Cerebellar nuclear complex (tissue), 1 donor: ENCODE measurements at regions not wholly inside any gene's neighbourhood (a gene's known extent, or its start where the extent isn't known, plus 50 kb on each side); places are given as distances from the start of the nearest gene placed in this dataset.
"Not testable (repeated sequence)": the region's sequence is repeated elsewhere in the genome, so short reads cannot be mapped to it uniquely, and the experiment has no call there.

Experiments
- DNase-seq, 2 experiments: peaks; one replicate each; lab custom pipeline; 2025; lab: John Stamatoyannopoulos, UW

DNA sequence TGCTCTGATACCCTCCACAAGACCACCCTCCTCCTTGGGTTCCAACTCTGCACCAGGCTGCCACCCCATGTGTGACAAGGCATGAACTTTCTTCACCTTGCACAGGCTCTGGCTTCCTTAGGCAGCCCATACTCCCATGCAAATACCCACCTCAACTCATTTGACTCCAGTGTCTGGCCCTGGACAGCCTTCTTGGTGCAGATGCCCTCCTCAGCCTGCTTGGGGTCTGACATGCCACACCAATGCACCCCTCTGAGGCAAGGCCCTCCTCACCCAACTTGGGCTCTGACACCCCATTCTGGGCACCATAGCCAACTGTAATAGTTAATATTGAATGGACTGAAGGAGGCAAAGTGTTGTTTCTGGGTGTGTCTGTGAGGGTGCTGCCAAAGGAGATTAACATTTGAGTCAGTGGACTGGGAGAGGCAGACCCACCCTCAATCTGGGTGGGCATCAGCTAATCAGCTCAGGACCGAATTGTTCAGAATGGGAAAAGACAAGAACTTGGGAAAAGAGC lies 115.0 kb upstream of the EPB41L4A start:
- no peak for DNase-seq

DNA sequence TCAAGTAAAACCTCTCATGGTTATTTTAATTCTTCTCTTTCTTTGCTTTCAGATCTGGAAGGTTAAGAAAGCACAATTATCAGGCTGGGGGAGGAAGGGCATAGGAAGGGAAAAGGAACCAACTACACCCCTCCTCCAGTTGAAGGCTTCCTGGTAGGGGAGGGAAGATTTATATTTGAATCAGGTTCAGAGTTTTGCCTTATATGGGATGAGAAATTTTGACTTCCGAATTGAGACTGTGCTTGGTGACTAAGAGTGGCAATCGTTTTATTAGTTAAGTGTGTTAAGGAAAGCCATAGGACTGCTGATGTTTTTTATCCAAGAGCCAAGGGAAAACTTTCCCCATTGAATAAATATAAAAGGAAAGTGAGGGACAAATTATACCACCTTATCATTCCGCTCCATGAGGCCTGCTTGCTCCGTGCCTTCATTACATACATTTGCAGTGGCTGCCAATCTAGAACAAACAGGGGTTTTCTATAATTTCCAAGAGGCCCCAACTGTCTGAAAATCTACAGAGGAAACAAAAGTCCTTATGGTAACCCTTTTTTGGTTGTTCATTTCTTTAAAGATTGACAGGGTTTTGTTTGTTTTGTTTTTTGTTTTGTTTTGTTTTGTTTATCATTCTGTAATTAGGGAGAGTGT lies 115.7 kb upstream of the EPB41L4A start:
- no peak for DNase-seq

DNA sequence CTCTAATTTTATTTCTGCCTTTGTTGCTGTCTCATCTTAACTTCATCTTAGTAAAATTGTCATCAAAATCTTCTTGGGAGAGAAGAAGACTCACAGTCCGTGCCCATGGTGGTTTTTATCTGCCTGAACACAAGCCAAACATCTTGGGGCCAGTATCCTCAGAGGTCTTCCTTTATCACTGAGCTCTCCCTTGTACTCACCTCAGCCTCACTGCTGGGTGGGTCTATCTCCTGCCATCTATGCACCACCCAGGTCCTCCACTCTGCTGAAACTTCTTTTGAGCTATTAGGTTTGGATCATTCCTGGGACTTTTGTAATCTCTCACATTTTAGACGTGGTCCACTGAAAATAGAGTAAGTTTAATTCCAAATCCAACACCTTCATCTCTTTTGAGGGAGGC lies 116.3 kb upstream of the EPB41L4A start:
- DNase-seq = no peak

DNA sequence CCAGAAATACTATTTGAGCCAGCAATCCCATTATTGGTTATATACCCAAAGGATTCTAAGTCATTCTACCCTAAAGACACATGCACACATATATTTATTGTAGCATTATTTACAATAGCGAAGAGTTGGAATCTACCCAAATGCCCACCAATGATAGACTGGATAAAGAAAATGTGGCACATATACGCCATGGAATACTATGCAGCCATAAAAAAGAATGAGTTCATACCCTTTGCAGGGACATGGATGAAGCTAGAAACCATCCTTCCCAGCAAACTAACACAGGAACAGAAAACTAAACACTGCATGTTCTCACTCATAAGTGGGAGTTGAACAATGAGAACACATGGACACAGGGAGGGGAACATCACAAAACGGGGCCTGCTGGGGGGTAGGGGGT lies 125.5 kb upstream of the EPB41L4A start:
- DNase-seq = not testable (repeated sequence)

DNA sequence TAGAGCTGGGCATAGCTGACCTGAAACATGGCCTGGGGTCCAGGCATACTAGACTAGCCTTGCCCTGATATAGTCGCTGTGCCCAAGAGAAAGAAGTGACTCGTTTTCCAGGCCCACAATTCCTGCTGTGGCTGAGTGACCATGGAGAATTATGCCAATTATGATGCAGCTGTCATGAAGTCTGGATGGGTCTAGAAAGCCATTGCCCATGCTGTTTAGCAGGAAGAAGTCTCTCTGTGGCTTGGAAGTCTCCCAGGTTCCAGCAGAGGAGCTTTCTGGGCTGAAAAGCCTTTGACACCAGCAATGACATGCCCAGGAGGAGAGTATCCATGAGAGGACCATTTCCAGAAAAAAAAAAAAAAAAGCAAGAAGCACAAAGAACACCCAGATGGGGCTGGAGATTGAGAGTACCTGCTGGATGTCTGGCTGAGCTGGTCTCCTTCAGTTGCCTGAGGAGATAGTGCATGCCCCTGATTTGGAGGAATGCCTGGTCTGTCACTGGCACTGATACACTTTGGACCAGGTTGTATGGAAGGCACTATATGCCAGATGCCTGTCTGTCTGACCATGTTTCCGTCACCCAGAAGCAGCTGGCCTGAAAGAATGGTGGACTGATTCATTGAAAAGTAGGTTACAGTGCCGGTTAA lies 128.0 kb upstream of the EPB41L4A start:
- no peak for DNase-seq

DNA sequence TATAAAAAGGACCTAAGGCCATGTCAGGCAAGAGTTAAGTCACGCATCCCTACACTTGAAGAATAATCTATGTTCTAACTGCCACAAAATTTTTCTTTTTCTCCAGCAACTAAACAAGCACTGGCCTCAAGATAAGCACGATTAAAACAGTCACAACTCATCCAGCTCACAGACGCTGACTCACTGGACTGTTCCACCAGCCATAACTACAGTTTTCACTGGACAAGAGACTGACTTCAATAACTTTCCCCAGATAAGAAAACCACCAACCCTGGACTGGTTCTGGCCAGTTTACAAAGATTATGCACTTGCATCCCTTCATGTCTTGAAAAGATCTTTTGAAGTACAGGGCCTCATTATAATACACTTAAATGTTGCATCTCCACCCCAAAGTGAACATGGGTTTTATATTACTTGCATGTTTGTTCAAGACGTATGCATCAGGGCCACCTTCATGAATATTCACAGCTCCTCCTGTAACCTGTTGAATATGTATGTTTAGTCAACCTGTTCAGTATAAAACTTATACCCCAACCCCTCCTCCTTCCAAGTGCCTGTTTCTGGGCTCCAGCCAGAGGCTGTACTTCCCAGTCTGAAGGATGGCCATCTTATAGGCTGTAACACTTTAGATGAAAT lies 129.3 kb upstream of the EPB41L4A start:
- DNase-seq = no peak

DNA sequence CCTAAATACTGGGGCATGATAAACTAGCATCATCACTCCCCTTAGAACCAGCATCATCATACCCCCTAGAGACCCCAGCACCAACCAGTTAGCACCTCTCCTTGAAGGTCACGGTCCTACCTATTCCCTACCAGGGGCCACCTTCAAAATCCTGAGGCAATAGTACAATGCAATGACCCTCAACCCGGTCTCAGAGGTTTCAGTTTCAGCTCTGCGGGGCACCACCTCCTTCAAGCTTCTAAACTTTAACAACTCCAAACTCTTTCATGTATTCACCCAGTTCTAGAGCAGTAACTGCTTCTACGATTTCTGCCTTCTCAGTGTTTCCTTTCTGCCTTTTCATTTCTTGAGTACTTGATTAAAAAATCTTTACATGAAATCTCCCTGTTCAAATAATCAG lies 130.1 kb upstream of the EPB41L4A start:
- no peak for DNase-seq

DNA sequence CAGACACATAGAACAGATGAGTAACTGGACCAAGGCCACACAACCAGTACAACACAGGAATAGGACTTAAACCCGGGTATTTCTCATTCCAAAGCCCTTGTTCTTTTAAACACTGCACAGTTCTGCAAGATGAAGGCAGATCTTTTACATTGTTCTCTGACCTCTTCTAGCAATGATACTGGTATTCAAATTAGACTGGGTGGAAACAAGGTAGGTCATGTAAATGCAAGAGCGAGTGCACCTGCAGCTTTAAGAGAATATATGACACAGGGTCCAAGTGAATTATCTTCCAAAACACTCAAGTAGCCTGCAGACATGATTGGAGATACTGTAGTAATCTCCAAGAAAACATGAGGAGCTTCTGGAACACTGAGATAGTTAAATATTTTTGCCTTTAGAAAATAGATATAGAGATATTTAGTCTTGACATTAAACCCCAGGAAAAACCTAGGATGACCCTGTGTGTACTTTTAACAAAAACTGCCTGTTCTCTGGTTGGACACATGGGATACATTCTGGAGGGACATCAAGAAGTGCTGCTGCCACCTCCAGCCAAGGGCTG lies 130.6 kb upstream of the EPB41L4A start:
- DNase-seq = no peak

DNA sequence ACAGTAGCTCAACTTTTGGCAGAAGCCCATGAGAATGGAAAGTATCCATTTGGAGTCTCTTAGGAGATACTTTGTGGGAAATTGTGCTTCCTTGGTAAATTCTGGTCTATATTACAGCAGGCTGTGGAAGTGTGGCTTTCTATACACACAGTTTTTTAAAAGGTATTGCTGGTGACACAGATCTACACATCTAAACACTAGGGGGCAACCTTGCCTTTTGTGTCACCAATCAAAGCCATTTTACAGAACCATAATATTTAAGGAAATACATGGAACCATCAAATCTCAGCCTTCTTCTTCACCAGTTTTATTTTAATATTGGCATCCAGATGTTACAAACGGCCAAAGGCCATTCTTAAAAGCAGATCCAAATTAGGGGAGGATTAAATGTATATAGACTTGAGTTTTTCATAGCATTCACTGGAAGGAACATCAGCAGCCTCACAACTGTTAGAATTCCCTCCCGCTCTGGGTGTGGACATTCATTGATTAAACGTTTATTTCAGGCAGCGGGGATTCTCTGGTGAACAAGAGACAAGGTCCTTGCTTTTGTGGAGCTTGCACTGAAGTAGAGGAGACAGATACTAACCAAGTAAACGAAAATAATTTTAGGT lies 132.4 kb upstream of the EPB41L4A start:
- DNase-seq = peak in 1 of 2 experiments; percentile 23

DNA sequence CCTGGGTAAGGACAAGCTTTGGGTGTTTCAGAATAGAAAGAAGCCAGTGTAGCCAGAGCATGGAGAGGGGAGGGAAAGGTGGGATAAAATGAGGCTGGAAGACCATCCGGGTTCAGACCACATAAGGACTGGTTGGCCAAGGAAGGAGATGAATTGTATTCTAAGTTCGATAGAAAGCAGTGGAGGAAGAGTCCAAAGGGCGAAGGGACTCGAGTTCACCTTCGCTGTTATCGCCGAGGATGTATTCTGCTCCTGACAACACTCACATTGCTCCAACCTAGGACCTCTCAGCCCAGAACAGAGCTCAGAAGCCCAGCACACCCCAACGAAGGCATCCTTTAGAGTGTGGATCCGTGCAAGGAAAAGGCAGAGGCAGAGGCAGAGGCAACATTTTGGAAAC lies 133.1 kb upstream of the EPB41L4A start:
- DNase-seq = no peak

DNA sequence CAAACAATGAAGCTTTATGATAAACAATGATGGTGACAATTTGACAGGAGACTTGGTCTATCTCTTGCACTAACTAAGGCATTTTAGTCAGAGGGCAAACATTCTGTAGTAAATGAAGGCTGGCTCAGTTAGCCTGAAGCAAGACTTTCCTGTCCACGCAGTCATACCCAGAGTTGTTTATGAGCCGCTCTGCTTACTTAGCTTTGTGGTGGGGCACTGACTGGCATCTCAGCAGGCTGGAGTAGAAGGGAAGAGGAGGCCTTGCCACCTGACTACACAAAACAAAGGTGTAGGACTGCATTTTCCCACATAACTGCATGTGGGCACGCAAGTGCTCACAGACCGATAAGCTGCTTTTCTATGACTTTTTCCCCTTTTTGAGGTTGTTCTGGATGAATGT lies 133.7 kb upstream of the EPB41L4A start:
- no peak for DNase-seq

DNA sequence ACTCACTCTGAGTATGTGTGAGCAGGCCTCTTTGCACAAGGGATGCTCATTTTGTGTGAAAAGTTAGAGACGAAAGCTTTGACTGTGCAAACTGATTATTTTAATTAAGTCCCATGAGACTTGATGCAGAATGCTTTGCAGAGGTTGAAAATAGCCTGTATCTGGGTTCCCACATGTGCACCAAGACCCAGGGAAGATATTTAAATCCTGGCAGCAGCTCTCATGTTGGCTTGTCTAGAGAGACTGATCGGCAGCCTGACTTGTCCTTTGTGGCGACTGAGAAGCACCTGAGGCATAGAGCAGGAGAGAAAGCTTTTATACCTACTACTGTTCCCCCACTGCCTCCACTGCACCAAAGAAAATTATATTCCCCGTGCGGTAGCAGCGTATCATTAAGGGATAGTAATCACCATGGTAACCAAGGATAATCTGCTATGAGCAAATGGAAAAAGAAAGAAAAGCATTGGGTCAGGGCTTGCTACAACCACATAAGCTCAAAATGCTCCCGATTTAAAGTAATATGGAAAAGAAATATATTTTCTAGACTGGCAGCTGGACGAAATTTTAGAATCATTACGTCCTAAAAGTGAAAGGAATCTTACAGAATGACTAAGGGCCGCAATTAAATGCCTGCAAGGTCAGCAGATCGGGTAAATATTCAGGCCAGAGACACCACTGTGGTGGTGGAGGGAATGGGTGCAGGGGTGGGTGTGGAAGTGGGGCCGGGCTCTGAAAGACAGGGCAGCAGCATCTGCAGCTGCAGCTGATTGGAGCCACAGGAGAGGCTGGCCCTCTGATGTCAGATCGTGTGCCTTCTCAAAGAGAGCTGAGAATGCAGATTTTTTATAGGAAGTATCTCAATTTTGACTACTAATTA lies 135.3 kb upstream of the EPB41L4A start:
- no peak for DNase-seq

DNA sequence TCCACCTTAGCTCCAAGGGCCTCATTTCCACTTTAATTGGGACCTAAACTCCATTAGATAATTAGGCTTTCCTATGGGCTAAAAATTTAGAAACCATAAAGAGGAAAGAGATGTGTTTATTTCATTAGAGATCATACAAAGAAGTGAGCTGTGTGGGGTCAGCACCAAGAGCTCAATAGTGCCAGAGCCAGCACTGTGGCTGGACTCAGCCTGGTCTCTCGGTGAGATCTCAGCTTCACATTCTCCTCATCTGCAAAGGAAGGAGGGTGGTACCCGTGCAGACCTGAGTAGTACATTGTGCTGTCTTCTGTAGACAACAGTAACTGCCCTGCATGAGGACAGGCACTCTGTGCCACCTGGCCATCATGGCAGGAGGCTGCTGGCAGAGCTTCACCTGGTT lies 136.1 kb upstream of the EPB41L4A start:
- no peak for DNase-seq

DNA sequence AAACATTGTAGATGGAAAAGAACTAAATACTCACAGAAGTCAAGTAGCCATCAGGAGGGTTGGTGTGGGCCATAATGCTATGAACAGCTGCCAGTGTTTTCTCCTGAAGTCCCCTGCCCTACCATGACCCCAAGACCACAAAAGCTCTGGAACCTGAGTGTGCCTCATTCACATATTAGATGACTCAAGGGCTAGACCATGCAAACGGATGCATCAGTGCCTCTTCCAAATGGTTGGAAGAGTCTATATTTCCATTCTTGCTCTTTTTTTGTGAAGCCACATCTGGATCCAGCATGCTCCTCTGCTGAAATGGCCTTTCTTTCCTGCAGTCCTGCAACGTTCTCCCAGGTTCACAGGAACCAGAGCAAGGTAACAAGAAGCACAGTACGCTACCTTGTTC lies 136.6 kb upstream of the EPB41L4A start:
- DNase-seq = no peak

DNA sequence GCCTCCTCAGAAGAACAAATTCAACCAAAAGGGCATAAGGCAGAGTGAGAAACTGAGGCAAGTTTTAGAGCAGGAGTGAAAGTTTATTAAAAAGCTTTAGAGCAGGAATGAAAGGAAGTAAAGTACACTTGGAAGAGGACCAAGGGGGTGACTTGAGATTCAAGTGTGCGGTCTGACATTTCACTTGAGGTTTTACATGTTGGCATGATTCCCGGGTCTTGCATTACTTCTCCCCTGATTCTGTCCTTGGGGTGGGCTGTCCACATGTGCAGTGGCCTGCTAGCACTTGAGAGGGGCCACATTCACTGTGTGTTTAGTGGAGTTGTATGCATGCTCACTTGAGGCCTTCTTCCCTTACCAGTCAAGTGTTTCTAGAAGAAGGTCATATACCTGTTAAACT lies 140.4 kb upstream of the EPB41L4A start:
- DNase-seq = not testable (repeated sequence)

DNA sequence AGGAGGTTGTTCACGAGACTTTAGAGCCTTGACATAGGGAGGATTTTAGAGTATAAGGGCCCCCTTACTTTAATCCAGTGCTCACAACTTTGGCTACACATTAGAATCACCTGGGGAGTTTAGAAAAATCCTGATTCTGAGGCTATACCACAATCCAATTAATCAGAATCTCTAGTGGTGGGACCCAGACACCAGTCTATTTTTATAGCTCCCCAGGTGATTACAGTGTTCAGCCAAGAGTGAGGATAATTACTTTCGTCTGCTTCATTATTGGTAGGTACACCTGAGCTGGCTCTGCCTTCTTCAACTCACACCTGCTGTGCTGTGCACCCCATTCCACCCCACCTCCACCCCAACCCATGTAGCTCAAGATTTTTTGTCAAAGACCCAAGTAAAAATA lies 141.3 kb upstream of the EPB41L4A start:
- no peak for DNase-seq

DNA sequence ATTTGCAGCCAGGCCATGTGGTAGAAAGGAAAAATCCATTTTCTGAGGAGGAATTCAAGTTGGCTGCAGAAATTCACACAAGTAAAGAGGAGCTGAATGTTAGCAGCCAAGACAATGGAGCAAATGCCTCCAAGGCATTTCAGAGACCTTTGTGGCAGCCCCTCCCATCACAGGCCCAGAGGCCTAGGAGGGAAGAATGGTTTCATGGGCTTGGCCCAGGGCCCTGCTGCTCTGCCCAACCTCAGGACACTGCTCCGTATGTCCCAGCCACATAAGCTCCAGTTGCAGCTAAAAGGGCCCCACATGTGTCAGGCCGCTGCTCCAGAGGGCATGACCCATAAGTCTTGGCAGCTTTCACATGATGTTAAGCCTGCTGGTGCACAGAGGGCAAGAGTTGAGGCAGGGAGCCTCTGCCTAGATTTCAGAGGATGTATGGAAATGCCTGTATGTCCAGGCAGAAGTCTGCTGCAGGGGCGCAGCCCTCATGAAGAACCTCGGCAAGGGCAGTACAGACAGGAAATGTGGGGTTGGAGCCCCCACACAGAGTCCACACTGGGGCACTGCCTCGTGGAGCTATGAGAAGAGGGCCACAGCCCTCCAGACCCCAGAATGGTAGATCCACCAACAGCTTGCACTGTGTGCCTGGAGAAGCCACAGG lies 144.2 kb upstream of the EPB41L4A start:
- DNase-seq = no peak

DNA sequence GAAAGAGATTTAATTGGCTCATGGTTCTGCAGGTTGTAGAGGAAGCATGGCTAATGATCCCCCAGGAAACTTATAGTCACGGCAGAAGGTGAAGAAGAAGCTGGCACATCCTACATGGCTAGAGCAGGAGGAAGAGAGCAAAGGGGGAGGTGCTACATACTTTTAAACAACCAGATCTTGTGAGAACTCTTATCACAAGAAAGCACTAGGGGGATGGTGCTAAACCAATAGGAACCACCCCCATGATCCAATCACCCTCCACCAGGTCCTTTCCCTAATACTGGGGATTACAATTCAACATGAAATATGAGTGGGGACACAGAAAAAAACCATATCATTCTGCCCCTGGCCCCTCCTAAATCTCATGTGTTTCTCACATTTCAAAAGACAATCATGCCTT lies 147.2 kb upstream of the EPB41L4A start:
- no peak for DNase-seq

DNA sequence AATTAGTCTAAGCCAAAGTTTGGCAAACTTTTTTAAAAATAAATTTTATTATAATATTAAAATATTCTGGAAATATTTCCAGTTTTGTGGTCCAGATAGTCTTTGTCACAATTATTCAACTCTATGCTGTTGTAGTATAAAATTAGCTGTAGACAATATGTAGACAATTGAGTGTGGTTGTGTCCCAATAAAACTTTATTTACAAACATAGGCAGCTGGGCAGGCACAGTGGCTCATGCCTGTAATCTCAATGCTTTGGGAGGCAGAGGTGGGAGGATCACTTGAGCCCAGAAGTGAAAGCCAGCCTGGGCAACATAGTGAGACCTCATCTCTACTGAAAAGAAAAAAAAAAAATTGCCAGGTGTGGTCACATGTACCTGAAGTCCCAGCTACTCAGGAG lies 150.5 kb upstream of the EPB41L4A start:
- no peak for DNase-seq

DNA sequence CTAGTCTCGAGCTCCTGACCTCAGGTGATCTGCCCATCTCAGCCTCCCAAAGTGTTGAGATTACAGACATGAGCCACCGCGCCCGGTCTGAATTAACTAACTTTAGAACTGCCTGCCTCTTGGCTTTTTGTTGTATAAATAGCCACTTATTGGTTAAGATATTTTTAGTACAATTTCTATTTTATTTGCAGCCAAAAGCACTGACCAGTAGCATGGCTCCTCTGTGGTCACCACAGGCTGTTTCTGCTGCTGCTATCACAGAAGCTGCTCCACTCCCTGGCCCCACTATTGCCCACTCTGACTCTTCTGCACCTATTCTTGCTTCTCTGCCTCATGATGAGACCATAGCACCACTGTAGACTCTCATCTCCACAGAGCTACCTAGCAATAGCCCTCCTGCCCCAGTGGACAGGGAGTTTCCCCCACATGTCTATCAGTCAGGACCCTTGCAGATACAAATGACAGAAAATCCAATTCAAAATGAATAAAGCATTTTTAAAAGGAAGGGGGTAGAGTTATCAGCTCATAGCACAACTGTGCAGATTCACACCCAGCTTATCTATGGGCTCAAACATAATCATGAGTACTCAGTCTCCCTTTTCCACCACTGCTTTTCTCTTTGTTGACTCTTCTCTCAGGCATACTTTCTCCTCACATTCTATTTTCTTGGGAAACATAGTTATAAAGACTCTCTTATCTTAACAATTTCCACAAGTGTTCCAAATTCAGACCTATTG lies 151.8 kb upstream of the EPB41L4A start:
- no peak for DNase-seq
